A204.1 (cell line): ENCODE measurements at regions not wholly inside any gene's neighbourhood (a gene's known extent, or its start where the extent isn't known, plus 50 kb on each side); places are given as distances from the start of the nearest gene placed in this dataset.

ENCODE experiments used
- FAIRE-seq: peaks from 2 replicates; lab custom pipeline; 2012; peaks lifted over from hg19 to GRCh38; lab: Jason Lieb, UNC

DNA sequence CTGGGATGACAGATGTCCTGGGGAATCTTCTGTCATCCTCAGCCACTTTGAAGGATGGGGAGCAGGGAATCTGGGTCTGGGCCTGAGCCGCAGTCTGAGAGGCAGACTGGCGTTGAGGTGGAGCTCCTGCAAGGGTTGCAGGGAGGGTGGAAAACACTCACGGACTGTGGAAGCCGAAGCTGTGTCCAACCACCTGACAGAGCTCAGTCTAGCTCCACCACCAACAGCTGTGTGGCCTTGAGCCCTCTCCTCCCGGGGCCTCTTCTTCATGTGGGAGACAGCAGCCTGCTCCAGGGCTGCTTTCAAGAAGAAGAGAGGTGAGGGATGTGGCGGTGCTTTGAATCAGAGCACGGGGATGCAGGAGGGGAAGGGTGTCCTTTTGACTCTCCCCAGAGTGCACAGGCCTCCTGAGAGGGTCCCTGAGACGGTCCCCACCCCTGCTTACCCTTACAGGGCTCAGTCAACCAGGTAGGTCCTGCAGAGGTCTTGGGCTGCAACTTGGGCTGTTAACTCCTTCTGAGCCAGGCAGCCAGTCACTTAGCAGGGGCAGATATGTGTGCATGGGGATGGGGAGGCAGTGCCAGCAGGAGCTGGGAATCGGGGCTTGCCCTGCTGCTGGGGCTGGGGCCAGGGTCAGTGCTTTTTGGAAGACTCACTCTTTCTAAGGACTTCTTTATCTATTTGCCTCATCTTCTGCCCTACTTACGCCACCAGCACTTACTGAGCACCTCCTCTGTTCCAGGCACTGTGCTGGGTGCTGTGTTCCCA lies 216.3 kb downstream of the PTPRU start:
- FAIRE-seq: no peak

- no peak for FAIRE-seq
Observed at GRCh38 chr1:29451368-29451892, 215.1 kb downstream of the PTPRU start.

GRCh38 chr1:29450591-29450990 lies 214.3 kb downstream of the PTPRU start:
- no peak for FAIRE-seq

- no peak for FAIRE-seq
Observed at GRCh38 chr1:29448456-29449235, 212.3 kb downstream of the PTPRU start.

DNA sequence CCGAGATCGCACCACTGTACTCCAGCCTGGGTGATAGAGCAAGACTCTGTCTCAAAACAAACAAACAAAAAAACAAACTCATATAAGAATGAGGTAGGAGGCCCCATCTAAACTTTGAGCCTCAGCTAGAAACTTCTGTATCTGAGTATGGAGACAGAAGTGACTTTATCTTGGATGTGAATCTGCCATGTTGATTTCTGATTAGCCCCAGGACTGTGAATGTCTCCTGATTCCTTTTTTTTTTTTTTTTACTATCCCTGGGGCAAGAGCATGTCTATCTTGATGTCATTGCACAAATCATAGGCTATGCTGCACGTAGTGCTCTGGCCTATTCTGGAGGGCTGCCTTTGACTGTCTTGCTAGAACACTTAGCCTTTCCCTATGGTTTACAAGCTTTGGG lies 211.0 kb downstream of the PTPRU start:
- no peak for FAIRE-seq

DNA sequence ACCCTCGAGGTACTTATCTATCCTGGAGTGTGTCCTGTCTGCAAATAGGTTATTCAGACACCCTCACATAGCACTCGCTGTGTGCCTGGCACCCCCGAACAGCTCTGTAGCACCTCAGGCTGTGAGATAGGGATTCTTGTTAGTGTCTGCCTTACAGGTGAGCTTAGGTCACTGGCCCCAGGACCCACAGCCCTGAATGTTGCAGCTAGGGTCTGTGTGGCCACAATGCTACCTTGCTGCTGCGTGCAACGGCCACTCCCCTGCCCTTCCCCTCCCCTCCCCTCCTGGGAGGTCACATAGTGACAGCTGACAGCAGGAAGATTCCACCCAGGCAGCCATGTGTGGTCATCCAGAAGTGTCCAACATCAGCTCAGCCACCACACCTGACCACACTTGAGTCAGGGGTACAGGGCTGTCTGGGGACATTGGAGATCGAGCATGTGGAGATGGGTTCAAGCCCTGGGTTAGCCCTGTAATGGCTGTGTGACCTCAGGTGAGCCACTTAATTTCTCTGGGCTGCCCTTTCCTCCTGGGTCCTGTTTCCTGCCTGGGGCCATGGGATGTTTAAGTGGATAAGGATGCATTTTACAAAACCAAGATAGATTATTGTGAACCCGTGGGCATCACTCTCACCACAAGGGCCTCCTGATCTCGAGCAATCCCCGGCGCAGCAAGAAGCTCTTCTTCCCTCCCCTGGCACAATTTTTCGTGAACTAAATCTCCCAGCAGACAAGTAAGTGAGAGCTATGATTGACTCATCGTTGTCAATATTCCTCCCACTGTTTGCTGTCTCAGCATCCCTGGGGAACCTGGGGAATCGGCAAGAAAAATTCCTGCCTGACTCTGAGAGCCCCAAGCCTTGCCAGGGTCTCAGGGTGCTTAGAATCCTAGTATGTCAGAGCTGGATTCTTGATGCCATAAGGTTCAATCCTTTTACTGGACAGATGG lies 208.7 kb downstream of the PTPRU start:
- FAIRE-seq: no peak

GRCh38 chr1:29444081-29444715 lies 207.9 kb downstream of the PTPRU start:
- no peak for FAIRE-seq

DNA sequence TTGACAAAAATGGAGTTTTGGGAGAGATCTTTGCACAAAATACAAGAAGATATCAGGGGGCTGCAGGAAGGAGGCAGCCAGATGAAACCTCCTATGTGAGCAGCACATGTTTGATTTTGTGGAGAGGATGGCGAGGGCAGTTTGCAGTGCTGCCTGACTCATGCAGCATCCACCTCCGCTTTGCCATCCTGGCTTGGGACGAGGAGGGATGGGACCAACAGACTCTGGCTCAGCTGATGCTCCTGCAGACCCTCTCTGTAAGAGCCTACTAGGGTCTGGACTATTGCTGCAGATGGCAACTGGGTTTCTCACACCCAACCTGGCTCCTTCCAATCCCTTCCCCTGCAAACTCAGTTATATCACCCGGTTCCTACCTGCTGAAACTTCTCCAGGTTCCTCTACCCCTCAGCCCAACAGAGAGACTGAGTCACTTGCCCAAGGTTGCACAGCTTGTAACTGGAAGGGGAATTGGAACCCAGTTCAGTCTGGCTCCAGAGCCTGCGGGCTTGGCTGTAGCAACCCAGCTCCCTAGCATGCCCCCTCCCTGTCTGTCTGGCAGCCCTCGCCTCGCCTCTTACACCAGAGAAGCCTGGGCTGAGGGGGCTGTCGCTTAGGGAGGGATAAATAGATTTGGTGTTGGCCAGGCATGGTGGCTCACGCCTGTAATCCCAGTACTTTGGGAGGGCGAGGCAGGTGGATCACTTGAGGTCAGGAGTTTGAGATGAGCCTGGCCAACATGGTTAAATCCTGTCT lies 205.8 kb downstream of the PTPRU start:
- FAIRE-seq: no peak

DNA sequence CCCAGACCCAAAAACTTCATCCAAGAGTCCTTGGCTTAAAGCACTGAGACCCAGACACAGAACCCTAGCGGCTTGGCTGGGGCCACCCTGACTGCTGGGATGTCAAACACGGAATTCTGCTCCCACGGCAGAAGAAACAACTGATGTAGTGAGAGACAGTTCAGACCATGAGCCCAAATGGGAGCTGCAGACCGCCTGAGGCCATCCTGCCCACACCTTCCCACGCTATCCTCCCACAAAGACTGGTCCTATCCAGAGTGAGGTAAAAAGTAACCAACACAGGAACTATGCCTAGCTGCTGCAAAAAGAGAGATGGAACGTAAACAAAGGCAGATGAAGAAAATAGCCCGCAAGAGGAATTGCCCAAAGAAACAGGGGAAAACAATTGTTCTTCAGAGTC lies 203.3 kb downstream of the PTPRU start:
- no peak for FAIRE-seq

DNA sequence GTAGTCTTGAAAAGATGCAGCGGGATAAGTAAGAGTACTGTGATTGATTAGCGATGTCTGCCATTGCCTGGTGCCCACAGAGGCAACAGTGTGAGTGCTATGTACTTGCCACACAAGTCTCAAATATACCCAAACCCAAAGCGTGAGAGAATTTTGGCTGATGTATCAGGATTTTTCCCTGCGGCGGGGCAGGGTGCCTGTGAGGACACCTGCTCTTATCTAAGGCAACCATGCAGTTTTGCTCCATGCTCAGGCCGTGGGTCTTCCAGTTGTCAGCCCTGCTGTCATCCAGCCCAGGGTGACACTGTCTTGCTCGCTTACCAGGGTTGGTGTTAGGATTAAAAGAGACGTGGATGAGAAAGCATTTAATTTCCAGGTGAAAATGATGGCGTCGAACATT lies 202.7 kb downstream of the PTPRU start:
- FAIRE-seq: no peak

- no peak for FAIRE-seq
Observed at GRCh38 chr1:29437946-29438345, 201.6 kb downstream of the PTPRU start.

GRCh38 chr1:29436181-29436785 lies 200.0 kb downstream of the PTPRU start:
- FAIRE-seq: no peak

DNA sequence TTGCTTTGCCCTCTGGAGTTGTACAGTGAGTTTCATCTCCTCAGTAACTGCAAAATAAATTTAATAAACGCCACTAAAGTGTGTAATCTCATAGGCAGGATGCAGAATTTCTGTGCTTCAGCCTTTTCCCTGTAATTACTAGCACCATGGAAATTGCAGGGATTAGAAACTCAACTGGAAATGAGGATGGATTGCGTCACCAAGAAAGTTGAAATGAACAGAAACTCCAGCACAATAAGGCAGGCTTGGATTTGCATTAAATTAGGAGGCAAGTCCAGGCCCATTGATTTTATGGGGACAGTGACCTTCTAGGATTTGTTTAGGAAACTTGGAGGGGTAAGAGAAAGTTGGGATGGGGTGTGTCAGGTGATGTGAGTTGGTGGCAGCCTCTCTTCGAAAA lies 197.5 kb downstream of the PTPRU start:
- no peak for FAIRE-seq

GRCh38 chr1:29431138-29431537 lies 194.8 kb downstream of the PTPRU start:
- no peak for FAIRE-seq

- FAIRE-seq: no peak
Observed at GRCh38 chr1:29429656-29430055, 193.3 kb downstream of the PTPRU start.

GRCh38 chr1:29428997-29429396 lies 192.7 kb downstream of the PTPRU start:
- no peak for FAIRE-seq

DNA sequence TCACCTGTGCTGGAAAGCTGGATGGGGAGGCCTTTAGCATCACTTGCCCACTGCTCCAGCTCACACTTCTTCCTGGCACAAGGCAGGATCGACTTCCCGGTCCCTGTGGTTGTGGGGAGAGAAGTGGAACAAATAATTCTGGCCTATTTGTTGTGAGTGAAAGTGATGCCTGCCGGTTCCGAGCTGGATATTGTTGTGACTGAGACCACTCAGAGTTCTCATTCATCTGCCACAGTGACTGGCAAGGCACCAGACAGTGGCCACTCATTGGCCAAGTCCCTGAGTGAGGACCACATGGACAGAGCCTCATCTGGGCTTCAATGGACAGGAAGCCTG lies 191.9 kb downstream of the PTPRU start:
- FAIRE-seq: no peak

- no peak for FAIRE-seq
Observed at GRCh38 chr1:29427614-29428279, 191.4 kb downstream of the PTPRU start.

- no peak for FAIRE-seq
Observed at GRCh38 chr1:29426701-29427279, 190.5 kb downstream of the PTPRU start.

DNA sequence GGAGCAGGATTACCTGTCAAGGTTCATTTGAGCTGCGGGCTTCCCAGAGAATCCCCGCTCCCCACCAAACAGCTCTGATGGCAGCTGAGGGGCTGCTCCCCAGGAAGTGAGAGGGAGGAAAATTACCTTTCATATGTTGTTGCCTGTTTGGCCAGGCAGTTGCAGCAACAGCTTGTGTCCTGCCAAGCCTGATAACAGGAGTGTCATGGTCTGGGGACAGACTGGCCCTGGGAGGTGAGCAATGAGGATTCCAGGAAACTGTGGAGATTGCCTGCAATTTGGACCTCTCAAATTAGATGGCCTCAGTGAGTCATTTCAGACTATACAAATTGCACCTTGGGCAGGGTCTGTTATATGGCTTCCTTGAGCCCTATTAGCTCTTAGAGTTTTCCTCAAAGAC lies 189.3 kb downstream of the PTPRU start:
- FAIRE-seq: no peak
